H1 (cell line): ENCODE measurements at regions not wholly inside any gene's neighbourhood (a gene's known extent, or its start where the extent isn't known, plus 50 kb on each side); places are given as distances from the start of the nearest gene placed in this dataset.

Experiments
- CTBP2 ChIP-seq: IDR thresholded peaks from 2 replicates; pipeline ENCODE4 v1.7.0; 2011; ENCODE audit warnings: borderline replicate concordance, mild to moderate bottlenecking, moderate library complexity, mixed read lengths, low read length; ENCODE audit not compliant: insufficient read depth, insufficient read length
- EGR1 ChIP-seq: IDR thresholded peaks from 2 replicates; pipeline ENCODE4 v1.6.1; 2011; ENCODE audit warnings: low read depth, low read length, borderline replicate concordance

GRCh38 chr12:91959220-91959619, 186.4 kb downstream of the BTG1 start (continued):
- TF ChIP-seq CTBP2 = no peak
- TF ChIP-seq EGR1 = no peak
